GM18517 (cell line): ENCODE measurements at regions not wholly inside any gene's neighbourhood (a gene's known extent, or its start where the extent isn't known, plus 50 kb on each side); places are given as distances from the start of the nearest gene placed in this dataset.
"Not testable (repeated sequence)": the region's sequence is repeated elsewhere in the genome, so short reads cannot be mapped to it uniquely, and the experiment has no call there.

Experiments
- ATAC-seq: cut with Tn5 transposase; IDR thresholded peaks from one replicate; pipeline ENCODE4 v1.9.1; 2021; ENCODE audit warnings: mild to moderate bottlenecking, moderate library complexity; ENCODE audit not compliant: unreplicated experiment

- ATAC-seq = no peak
These were observed 488.3 kb upstream of the SPRED2 start for GRCh38 chr2:65920659-65921058.

- ATAC-seq = no peak
These were observed 487.3 kb upstream of the SPRED2 start for GRCh38 chr2:65919550-65920188.

- ATAC-seq = no peak
These were observed 486.4 kb upstream of the SPRED2 start for GRCh38 chr2:65918760-65919187.

- ATAC-seq = no peak
These were observed 485.6 kb upstream of the SPRED2 start for GRCh38 chr2:65917986-65918385.

GRCh38 chr2:65916785-65917295 is 484.4 kb upstream of the SPRED2 start:
- ATAC-seq = no peak

GRCh38 chr2:65916177-65916576 is 483.8 kb upstream of the SPRED2 start:
- no peak for ATAC-seq

GRCh38 chr2:65915273-65915672 is 482.9 kb upstream of the SPRED2 start:
- no peak for ATAC-seq

- ATAC-seq = no peak
These were observed 481.9 kb upstream of the SPRED2 start for GRCh38 chr2:65914244-65914786.

GRCh38 chr2:65913813-65914212 is 481.4 kb upstream of the SPRED2 start:
- no peak for ATAC-seq

GRCh38 chr2:65901756-65902155 is 469.4 kb upstream of the SPRED2 start:
- no peak for ATAC-seq

GRCh38 chr2:65896446-65896845 is 464.0 kb upstream of the SPRED2 start:
- no peak for ATAC-seq

GRCh38 chr2:65890131-65890530 is 457.7 kb upstream of the SPRED2 start:
- ATAC-seq = not testable (repeated sequence)

- no peak for ATAC-seq
These were observed 452.9 kb upstream of the SPRED2 start for GRCh38 chr2:65885266-65885665.

- no peak for ATAC-seq
These were observed 449.2 kb upstream of the SPRED2 start for GRCh38 chr2:65881592-65881991.

GRCh38 chr2:65880436-65880835 is 448.0 kb upstream of the SPRED2 start:
- no peak for ATAC-seq

- no peak for ATAC-seq
These were observed 445.6 kb upstream of the SPRED2 start for GRCh38 chr2:65878011-65878340.

GRCh38 chr2:65877331-65878010 is 445.1 kb upstream of the SPRED2 start:
- ATAC-seq = no peak

GRCh38 chr2:65876114-65876513 is 443.7 kb upstream of the SPRED2 start:
- ATAC-seq = no peak

GRCh38 chr2:65870826-65871225 is 438.4 kb upstream of the SPRED2 start:
- no peak for ATAC-seq

GRCh38 chr2:65869296-65869695 is 436.9 kb upstream of the SPRED2 start:
- ATAC-seq = no peak

- no peak for ATAC-seq
These were observed 435.8 kb upstream of the SPRED2 start for GRCh38 chr2:65868177-65868576.

GRCh38 chr2:65867446-65867845 is 435.0 kb upstream of the SPRED2 start:
- ATAC-seq = no peak
